ENCODE measurements at regions not wholly inside any gene's neighbourhood (a gene's known extent, or its start where the extent isn't known, plus 50 kb on each side); places are given as distances from the start of the nearest gene placed in this dataset.
"Not testable (repeated sequence)": the region's sequence is repeated elsewhere in the genome, so short reads cannot be mapped to it uniquely, and the experiment has no call there.

DNA sequence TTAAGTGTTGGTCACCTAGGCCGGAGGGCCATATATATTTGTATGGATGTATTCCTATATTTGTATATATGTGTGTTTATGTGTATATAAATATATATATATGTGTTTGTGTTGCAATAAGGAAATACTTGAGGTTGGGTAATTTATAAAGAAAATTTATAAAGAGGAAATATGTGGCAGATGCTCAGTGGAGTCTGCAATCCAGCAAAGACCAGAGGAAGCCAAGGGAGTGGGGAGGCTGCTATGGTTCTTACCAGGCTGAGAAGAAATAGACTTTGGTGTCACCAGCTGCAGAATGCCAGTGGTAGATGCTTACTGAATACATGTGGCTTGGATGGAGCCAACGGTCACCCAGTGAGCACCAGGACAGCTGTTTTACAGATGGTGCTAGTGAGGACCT, 97.4 kb upstream of the ELOVL5 start:
- DNase-seq, result no peak

DNA sequence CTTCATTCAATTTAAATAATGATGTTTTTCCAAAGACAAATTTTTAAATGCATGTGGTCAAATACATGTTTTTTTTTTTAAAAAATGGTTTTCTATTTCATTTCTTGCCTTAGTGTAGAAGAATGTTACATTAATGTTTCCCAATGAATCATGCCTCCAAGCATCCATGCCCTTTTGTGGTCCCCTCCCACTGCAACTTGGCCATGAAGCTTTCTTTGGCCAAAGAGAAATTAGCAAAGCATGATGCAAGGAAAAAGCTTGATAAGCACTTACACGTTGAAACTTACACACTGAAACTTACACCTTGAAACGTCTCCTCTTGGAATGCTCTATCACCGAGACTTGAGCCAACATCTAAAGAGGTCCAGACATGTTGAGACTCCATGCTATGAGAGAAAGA, 93.0 kb upstream of the ELOVL5 start:
- DNase-seq, result no peak

DNA sequence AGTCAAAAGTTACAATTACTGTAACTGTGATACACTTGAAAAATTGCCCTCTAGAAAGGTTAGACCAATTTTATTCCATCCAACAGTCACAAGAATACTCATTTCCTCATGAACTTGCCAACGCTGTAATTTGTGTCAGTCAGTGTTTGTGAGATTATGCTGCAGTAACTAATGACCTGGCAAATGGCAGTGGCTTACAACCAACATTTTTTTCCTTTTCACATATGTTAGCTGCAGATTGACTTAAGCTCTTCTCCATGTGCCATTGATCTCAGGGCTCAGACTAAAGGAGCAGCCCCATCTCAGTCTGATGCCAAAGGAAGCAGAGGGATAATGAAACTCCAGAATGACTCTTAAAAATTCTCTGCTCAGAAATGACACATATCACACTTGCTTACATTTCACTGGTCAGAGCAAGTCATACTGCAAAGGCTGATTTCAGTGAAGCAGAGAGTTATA, 92.3 kb upstream of the ELOVL5 start:
- DNase-seq, result no peak

DNA sequence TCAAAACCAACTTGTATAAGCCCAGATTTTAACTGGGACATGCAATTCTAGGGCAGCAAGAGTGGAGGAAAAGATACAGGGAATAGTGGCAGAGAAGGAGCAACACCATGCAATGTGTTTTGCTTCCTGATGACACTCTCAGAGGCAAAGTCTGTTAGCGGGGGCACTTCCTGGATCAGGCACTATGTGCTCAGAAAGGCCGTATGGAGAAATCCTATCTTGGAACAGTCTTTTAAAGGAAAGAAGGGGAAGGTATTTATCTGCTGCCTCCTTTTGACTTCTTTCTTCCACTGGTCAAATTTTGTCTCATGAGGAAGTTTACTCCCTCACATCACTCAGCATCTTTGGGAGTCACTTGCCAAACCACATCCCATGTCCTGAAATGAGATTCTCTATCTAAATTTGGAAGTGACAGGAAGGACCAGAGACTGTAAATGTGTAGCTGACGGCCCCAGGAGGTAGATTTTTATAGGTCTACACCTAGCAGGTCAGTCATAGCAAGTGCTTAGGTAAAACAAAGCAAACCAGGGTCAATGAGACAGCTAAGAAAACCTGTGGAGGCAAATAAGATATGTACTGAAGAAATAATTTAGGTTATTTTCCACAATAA, 91.7 kb upstream of the ELOVL5 start:
- no peak for DNase-seq

DNA sequence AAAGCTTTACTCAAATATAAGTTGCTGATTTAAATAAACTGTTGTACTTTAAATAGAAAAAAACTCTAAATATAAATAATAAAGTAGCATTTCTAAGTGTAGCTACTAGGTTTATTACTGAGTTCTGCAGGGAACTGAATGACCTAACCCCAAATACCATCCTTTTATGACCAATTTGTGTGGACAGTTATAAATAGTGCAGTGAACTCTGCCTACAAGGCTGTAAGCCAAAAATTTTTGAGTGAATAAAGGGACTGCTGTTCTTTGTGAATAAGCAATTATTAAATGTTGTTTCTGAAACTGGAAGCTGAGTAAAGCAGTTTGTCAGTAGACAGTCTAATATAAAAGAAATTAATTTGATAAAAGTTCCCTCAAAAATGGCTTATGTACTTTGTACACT, 90.8 kb upstream of the ELOVL5 start:
- no peak for DNase-seq

DNA sequence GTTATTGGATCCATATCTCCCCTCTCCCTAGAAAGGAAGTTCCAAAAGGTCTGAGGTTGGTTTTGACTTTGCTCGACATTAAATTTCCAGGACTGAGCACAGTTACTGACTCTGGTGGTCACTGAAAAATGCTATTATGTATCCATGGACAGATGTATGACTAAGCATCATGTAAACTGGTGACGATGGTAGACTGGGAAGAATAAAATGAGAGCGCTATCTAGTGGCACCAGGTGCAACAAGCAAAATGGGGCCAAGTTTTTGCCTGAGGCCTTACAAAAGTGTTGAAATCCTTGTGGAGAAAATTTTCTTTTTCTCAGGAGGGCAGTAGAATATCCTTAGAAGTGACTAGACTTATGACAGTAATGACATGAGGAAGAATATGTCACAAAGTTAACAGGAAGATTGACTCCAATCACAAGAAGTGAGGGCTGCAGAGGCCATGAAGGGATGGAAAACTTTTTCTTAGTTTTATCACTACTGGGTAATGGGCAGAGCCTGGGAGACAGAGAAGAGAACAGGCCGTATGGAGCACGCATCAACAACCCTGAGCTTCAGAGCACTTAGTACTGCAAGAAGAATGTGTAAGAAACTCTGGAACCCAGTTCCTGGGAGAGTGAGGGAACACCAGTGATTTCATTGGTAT, 88.9 kb upstream of the ELOVL5 start:
- peak; percentile 26 for DNase-seq

DNA sequence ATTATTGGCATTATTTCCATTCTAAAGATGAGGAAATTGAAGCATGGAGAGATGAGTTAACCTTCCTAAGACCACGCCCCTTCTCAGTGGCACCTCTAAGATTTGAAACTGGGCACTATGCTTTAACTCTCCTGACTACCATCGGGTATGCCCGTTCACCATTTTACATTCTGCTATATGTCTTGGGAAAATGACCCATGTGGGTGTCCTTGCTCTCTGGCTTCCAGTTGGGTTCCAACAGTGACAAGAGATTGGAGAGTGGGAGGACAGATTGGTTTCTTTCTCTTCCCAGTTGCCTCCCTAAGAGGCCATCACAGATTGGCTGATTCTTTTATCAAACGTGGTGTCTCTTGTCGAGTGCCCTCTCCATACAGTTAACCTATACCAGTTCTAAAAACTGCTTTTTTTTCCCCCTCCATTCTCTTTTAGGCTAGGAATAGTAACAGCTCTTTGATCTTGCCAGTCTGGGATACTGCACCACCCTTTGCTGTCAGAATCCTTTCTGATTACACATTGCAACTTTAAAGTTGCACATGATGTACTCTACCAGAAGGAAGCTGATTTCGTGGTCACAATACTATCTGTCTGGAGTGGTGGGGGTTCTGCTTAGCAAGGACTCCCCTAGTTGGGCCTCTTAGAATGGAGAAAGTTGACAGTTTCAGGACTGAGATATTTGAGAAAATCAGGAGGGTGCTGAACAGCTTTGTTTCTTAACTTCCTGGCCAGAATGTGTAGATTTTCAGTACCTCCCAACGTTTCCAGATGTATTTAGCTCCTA, 88.0 kb upstream of the ELOVL5 start:
- DNase-seq, result no peak

DNA sequence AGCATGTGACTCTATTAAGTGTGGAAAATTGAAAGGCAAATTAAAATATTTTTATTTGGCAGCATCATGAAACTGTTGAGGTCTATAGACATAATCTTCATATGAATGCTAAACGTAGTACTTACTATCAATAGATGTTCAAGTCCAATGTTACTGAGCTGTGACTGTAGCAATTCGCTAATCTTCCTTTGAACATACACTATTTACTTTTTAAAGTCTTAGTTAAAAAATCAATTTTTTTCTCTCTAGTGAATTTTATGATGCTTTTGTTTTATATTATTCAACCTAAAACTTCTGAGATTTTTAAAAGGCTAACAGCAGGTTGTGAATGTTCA, 85.2 kb upstream of the ELOVL5 start:
- DNase-seq, result no peak

DNA sequence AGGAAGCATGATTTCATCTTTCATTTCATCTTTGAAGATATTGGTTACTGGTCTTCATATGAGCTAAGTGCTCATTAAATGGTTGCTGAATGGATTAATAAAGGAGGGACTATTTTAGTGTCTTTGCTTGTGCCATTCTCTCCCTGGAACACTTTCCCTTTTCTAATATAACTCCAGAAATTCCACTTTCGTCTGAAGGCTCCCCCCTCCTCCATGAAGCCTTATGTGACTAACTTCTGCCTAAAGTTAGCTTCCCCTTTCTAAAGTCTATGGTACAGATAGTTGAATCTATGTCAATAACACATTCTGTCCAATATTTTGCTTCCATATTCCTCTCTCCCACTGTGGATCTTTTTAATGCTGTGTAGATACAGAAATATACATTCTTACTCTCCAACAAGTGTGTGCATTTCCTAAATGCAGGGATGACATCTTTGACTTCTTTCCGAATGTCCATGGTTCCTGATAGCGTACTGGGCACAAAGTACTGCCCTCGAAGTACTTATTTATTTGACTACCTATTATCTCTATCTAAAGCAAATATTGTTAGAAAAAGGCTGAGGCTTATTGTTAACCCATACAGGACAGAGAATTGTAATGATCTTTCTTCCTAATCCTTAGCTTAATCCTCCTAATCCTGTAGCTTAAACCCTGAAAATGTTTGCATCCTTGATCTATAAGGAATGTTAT, 84.7 kb upstream of the ELOVL5 start:
- DNase-seq, result no peak

DNA sequence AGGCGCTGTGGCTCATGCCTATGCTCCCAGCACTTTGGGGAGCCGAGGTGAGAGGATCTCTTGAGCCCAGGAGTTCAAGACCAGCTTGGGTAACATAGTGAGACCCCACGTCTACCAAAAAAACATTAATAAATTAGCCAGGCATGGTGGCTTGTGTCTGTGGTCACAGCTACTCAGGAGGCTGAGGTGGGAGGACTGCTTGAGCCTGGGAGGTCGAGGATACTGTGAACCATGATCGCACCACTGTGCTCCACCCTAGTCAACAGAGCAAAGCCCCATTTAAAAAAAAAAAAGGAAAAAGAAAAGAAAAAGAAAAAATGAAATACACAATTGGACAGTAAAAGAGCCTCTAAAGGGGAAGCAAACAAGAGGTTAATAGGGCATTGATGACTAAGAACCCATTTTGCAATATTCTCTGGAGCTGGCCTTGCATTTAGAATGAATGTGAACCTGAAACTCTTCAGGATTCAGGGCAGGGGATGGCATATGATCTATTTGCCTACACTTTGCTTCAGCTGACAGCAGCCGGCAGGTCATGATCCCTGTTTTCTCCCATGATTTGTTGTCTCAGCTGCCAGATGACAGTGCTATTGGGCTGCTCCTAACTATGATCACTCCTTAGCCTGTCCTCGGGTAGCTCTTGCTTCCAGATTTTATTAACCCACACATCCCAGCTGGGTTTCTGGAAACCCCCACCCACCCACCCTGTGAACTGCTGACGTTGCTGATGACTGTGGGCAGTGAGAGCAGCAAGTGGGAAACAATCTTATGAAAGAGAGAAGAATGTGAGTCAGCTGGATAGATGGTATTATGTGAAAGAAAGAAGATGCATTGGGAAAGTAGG, 83.8 kb upstream of the ELOVL5 start:
- DNase-seq, result no peak

DNA sequence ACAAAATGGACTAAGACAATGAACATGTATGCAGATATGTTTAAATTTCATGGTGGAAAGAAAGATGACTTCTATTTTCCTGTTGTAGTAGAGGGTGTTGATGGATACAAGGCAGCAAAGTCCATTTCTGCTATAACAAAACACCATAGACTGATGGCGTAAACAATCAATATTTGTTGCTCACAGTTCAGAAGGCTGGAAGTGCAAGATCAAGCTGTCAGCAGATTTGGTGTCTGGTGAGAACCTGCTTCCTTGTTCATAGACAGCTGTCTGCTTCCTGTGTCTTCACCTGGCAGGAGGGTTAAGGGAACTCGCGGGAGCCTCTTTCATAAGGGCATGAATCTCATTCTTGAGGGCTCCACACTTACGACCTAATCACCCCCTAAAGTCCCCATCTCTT, 83.0 kb upstream of the ELOVL5 start:
- DNase-seq, result peak; percentile 7

DNA sequence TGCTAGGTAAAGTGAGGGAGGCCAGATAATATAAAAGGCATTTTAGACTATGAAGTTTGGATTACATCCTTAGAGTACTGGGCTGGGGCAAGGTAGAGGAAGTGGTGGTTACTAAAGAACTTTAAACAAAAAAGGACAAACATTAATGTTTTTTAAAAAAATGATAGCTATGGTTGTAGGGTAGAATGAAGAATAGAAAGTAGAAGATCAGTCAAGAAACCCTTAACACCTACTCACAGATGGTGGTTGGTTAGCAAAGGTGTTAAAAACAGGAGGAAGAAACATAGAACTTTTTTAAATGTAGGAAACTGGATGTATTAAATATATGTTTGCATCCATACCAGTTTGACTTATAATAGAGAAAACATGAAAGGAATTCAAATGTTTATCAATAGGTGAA, 80.7 kb upstream of the ELOVL5 start:
- DNase-seq, result no peak

DNA sequence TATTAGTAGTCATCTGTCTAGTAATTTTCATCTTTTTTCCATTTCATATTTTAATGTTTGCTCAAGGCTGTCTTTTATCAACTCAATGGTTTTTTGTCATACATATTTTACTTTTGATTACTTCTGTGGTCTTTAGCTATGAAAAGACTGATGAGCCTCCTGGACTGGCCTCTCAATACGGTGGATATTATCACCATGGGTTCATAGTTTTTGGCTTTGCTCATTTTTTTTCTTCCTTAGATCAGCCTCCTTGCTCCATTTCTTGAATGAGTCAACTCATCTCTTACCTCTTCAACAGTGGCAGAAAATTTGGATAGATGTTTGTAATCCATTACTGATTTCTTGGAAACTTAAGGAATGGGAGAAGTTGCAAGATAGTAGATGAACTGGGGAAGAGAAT, 80.1 kb upstream of the ELOVL5 start:
- no peak for DNase-seq

DNA sequence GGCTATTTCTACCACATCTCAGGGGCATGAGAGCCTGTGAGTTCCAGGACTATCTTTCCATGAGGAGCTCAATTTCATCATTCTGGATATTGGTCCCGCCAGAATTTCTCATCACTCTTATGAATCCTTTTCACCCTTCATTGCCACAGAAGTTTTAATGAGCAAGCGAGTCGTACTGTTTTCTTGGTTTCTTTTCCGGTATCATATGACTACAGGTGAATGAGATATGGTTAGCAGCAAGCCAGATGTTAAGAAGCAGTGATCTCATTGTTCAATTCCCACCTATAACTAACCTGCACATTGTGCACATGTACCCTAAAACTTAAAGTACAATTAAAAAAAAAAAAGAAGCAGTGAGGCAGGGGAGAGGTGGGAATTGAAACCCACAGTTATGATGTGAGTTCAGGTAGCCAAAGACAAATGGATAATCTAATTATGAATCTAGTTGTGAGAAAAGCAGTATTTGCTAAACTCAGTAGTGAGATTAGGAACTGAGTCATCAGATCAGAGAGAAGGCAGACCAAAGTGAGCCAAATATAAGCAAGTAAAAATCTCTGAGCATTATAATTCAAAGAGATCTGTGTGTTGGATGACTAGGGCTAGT, 78.0 kb upstream of the ELOVL5 start:
- DNase-seq, result no peak

DNA sequence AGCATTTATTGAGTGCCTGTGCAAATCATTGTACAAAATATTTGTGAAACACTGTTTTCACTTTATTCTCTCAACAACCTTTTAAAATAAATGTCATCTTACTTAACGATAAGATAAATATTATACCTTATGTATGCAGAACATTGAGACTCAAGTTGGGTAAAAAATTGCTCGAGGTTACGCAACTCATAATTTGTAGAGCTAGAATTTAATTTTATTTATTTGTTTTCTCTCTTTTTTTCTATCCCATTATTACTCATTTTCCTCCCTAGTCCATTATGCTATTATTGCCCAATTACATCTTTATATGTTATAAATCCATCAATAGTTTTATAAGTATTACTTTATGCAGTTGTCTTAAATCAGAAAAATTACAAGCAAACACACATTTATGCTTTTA, 77.4 kb upstream of the ELOVL5 start:
- DNase-seq, result no peak

DNA sequence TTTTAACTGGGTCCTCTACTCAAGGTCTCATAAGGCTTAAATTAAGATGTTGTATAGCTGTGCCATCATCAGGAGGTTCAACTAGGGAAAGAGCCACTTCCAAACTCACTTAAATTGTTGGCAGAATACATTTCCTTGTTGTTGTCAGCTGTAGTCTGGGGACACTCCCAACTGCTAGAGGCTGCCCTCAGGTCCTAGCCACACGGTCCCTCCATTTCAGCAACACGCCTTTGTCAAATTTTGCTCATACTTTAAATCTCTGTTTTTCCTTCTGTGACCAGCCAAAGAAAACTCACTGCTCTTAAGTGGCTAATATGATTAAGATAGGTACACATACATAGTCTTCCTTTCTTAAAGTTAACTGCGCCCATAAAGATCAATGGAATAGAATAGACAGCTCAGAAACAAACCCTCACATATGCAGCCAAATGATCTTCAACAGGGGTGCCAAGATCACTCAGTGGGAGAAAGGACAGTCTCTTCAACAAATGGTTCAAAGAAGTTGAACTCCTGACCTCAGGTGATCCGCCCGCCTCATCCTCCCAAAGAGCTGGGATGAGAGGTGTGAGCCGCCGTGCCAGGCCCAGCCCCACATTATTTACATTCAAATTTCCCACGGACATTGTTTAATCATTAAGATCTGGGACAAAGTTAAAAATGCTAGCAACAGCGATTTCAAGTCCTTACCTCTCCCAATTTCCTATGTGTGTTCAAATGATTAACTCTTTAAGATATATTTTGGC, 76.4 kb upstream of the ELOVL5 start:
- DNase-seq, result no peak

DNA sequence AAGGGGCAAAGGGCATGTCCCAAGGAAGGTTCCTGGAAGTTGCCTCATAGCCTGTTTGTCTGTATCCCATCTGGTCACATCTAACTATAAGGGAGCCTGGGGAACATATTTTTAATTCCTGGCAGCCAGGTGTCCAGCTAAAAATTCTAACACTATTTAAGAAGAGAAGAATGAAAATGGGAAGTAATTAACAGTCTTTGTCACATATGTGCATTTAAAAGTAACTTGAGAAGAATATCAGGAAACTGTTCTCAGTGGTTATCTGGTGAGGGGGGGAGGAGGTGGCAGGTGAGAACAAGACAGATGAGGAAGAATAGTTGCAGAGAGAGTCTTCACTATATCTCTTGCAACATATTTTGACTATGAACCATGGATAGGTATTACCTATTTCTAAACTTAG, 75.5 kb upstream of the ELOVL5 start:
- no peak for DNase-seq

DNA sequence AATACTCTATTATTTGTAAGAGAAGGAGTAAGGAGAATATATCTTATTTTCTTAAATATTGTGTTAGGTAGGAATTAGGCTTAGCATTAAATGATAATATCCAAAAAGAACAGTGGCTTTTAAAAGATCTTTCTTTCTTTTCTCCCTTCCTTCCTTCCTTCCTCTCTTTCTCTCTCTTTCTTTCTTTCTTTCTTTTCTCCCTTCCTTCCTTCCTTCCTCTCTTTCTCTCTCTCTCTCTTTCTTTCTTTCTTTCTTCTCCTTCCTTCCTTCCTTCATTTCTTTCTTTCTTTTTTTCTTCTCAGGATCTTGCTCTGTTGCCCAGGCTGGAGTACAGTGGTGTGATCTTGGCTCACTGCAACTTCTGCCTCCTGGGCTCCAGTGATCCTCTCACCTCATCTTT, 74.8 kb upstream of the ELOVL5 start:
- DNase-seq, result not testable (repeated sequence)

DNA sequence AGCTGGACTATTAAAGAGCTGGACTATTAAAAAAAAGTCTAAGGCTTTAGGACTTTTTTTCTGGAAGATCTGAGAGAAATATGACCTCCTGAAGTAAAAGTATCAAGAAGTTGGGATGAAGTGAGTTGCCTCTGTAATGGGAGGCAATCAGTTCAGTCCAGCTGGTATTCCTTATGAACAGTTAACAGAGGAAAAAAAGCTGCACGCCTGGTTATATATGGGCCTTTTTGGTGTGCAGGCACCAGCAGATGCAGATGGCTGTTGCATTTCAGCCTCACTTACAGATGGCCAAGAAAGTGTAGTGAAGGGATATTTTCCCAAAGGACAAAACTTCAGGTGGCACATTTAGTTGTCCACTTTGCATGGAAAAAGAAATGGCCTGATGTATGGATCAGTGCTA, 70.3 kb upstream of the ELOVL5 start:
- DNase-seq, result no peak

DNA sequence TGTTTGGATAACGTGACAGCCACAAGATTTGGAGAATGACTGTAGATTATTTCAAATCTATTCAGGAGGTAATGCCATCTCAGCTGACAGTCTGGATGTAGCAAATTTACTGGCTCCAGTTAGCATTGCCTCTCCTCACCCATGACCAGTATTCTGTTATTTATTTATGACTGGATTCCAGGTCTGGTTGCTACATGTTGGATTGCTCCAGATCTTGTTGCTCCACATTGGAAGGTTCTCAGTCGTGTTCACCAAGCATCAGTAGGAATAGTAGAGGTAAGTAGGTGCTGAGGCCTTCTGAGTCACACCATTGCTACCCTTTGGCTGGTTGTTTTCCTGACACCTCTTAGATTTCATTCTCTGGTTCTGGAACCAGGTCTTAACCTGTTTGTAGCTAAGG, 69.5 kb upstream of the ELOVL5 start:
- DNase-seq, result no peak

DNA sequence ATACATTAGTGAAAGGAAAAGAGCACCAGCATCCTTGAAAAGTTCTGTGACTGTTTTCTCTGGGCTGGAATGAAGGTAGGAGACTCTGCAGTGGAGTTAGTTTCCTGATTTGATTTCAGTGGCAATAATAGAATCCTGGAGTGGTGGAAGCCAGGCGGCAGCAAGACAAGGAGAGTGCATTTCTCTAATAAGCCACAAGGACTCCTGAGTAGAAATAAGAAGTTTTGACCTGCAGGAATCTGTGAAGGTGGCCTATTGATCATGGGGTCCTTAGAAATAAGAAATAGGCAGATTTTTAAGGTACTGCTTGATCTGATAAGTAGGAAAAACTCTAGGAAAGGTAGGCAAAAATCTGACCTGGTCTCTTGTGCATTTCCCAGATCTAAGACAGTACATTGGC, 68.4 kb upstream of the ELOVL5 start:
- DNase-seq, result no peak

DNA sequence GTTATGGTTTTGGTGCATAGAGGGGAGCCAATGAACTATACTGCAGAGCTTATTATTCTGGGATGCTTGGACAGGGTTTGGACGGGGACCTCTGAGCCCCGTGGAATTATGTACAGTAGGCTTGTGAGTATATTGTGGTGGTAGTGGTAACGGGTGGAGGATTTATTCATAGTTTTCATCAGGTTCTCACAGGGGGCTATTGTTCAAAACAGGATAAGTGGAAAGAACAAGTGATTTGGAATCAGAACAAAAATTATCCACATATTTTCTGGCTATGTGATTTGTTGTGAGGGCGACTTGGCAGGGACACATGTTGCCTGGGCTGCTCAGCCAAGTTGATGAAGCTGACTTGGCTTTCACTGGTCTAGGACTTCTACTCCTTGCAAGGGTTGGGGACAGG, 64.6 kb upstream of the ELOVL5 start:
- DNase-seq, result no peak
